Upper lobe of left lung (tissue), 4 donors: ENCODE measurements at regions not wholly inside any gene's neighbourhood (a gene's known extent, or its start where the extent isn't known, plus 50 kb on each side); places are given as distances from the start of the nearest gene placed in this dataset.

Experiments used
- CTCF ChIP-seq, 6 experiments: fragments of 450-650 bp in 4 of 6; fragments of 200-600 bp in 2 of 6; sonication (generic) in 2 of 6; IDR thresholded peaks; one replicate each; pipeline ENCODE4 v1.5.1; 2016 to 2019; ENCODE audit warnings: antibody characterized with exemption in 6 of 6
- EP300 ChIP-seq, 4 donors: sonication (generic); formaldehyde crosslinking; IDR thresholded peaks; one replicate each; pipeline ENCODE4 v1.5.1; 2017; ENCODE audit warnings: antibody characterized with exemption in 4 of 4, control low read depth in 2 of 4
- POLR2A ChIP-seq, 4 donors: fragments of 450-650 bp; IDR thresholded peaks; one replicate each; pipeline ENCODE4 v1.5.1; 2016 to 2017; ENCODE audit warnings: antibody characterized with exemption in 4 of 4, mild to moderate bottlenecking in 2 of 4
- POLR2AphosphoS5 ChIP-seq, 2 donors: sonication (generic); formaldehyde crosslinking; IDR thresholded peaks; one replicate each; pipeline ENCODE4 v1.5.1; 2017; ENCODE audit warnings: antibody characterized with exemption in 2 of 2

GRCh38 chr11:57103899-57104605, 77.7 kb upstream of the LRRC55 start:
- TF ChIP-seq CTCF (IDR thresholded peaks at IDR 0.05) (no peak), POLR2AphosphoS5 (IDR thresholded peaks at IDR 0.05) (no peak), POLR2A (IDR thresholded peaks at IDR 0.05) (no peak), EP300 (IDR thresholded peaks at IDR 0.05) (no peak)
